Upper lobe of left lung (tissue), 4 donors: ENCODE measurements at regions not wholly inside any gene's neighbourhood (a gene's known extent, or its start where the extent isn't known, plus 50 kb on each side); places are given as distances from the start of the nearest gene placed in this dataset.

Experiments
- EP300 ChIP-seq, 4 donors: sonication (generic); formaldehyde crosslinking; IDR thresholded peaks; one replicate each; pipeline ENCODE4 v1.5.1; 2017; ENCODE audit warnings: antibody characterized with exemption in 4 of 4, control low read depth in 2 of 4
- POLR2A ChIP-seq, 4 donors: fragments of 450-650 bp; IDR thresholded peaks; one replicate each; pipeline ENCODE4 v1.5.1; 2016 to 2017; ENCODE audit warnings: antibody characterized with exemption in 4 of 4, mild to moderate bottlenecking in 2 of 4
- TF ChIP-seq, protein P1 (sequence below), 6 experiments: fragments of 450-650 bp in 4 of 6; fragments of 200-600 bp in 2 of 6; sonication (generic) in 2 of 6; IDR thresholded peaks; one replicate each; pipeline ENCODE4 v1.5.1; 2016 to 2019; ENCODE audit warnings: antibody characterized with exemption in 6 of 6

DNA sequence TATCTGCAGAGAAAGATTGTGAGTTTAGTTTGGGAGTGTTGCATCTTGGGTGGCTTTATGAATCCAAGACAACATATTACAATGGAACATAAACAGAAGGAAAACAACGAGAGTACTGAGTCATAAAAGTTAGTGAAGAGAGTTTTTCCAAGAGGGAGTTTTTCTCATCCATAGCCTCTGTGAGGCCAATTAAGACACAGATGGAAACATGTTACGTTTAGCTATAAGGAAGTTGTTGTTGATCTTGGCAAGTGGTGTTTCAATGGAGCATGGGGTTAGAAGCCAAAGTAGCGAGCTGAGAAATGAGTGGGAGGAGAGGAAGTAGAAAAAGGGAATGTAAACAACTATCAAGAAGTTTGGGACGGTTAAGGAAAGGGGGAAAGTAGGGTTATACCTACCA lies 53.3 kb upstream of the SPATA31D4 start:
- TF ChIP-seq, protein P1, sequence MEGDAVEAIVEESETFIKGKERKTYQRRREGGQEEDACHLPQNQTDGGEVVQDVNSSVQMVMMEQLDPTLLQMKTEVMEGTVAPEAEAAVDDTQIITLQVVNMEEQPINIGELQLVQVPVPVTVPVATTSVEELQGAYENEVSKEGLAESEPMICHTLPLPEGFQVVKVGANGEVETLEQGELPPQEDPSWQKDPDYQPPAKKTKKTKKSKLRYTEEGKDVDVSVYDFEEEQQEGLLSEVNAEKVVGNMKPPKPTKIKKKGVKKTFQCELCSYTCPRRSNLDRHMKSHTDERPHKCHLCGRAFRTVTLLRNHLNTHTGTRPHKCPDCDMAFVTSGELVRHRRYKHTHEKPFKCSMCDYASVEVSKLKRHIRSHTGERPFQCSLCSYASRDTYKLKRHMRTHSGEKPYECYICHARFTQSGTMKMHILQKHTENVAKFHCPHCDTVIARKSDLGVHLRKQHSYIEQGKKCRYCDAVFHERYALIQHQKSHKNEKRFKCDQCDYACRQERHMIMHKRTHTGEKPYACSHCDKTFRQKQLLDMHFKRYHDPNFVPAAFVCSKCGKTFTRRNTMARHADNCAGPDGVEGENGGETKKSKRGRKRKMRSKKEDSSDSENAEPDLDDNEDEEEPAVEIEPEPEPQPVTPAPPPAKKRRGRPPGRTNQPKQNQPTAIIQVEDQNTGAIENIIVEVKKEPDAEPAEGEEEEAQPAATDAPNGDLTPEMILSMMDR (IDR thresholded peaks at IDR 0.05): no peak
- TF ChIP-seq POLR2A (IDR thresholded peaks at IDR 0.05) (no peak), EP300 (IDR thresholded peaks at IDR 0.05) (no peak)
